ENCODE measurements at regions not wholly inside any gene's neighbourhood (a gene's known extent, or its start where the extent isn't known, plus 50 kb on each side); places are given as distances from the start of the nearest gene placed in this dataset.

DNA sequence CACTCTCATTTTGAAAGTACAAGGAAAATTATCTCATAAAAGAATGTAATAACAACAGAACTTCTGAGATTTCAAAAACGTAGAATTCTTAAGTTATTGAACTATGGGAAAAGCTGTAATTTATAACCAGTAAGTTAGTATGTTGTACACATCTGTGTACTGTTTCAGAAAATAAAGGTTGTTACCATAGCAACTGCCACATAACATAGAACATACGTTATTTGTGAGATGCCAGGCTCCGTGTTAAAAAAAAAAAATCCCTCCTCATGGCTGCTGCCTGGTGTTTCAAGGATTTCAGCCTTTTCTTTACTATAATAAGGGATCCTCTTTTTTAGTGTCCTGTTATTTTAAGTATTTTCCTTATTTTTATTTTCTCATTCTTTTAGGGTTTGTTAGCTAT lies 79.5 kb downstream of the RWDD3 start (continued):
- TF ChIP-seq ZNF18 (tag by site-specific recombination; IDR thresholded peaks at IDR 0.05) (no peak), SP7 (tag by site-specific recombination; IDR thresholded peaks at IDR 0.05) (no peak), ZNF274 (IDR thresholded peaks at IDR 0.05; ENCODE audit: low read length) (no peak), ZNF274 (tag by site-specific recombination; IDR thresholded peaks at IDR 0.05; ENCODE audit: borderline replicate concordance) (no peak), ZNF837 (tag by site-specific recombination; IDR thresholded peaks at IDR 0.05) (no peak), ZNF76 (tag by site-specific recombination; IDR thresholded peaks at IDR 0.05; ENCODE audit: borderline replicate concordance, low read depth) (no peak), ZNF792 (tag by site-specific recombination; IDR thresholded peaks at IDR 0.05) (no peak), ZNF311 (tag by site-specific recombination; IDR thresholded peaks at IDR 0.05; ENCODE audit: borderline replicate concordance) (no peak), INSM2 (tag by site-specific recombination; IDR thresholded peaks at IDR 0.05) (no peak), ZNF302 (tag by site-specific recombination; IDR thresholded peaks at IDR 0.05; ENCODE audit: low read depth) (no peak), ZFP3 (tag by site-specific recombination; IDR thresholded peaks at IDR 0.05; ENCODE audit: low read depth) (no peak), ZNF324 (tag by site-specific recombination; IDR thresholded peaks at IDR 0.05) (no peak), GLIS1 (tag by site-specific recombination; IDR thresholded peaks at IDR 0.05) (no peak)
- TF ChIP-seq, protein P1, sequence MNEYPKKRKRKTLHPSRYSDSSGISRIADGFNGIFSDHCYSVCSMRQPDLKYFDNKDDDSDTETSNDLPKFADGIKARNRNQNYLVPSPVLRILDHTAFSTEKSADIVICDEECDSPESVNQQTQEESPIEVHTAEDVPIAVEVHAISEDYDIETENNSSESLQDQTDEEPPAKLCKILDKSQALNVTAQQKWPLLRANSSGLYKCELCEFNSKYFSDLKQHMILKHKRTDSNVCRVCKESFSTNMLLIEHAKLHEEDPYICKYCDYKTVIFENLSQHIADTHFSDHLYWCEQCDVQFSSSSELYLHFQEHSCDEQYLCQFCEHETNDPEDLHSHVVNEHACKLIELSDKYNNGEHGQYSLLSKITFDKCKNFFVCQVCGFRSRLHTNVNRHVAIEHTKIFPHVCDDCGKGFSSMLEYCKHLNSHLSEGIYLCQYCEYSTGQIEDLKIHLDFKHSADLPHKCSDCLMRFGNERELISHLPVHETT (tag by site-specific recombination; IDR thresholded peaks at IDR 0.05): no peak

GRCh38 chr1:95321531-95321930 lies 87.5 kb downstream of the RWDD3 start:
- Histone ChIP-seq H3K4me3 (ENCODE audit: low read depth, low read length) (no peak overlapping the region), H3K9me3 (ENCODE audit: control insufficient read depth, insufficient read depth, low read depth, low read length) (no peaks in the 10 kb centered on the region), H3K4me1 (ENCODE audit: control insufficient read depth, insufficient read depth, low read length) (no peaks in the 10 kb centered on the region), H3K27ac (ENCODE audit: extremely low read depth, low read depth, low read length) (no peak overlapping the region), H3K36me3 (ENCODE audit: control insufficient read depth in 2 of 2, insufficient read depth in 1 of 2, low read length in 2 of 2) (no peaks in the 10 kb centered on the region)
- CTCF ChIA-PET: no interaction called here
- POLR2A ChIA-PET: interaction anchor here (0.6 kb wide), 1 partner anchor 922 kb away, joined by 5 read pairs; no protein-coding TSS in a partner anchor
- TF ChIP-seq ZNF830 (tag by site-specific recombination; IDR thresholded peaks at IDR 0.05; ENCODE audit: low read depth) (no peak), ZNF707 (tag by site-specific recombination; IDR thresholded peaks at IDR 0.05) (no peak), ZNF792 (tag by site-specific recombination; IDR thresholded peaks at IDR 0.05) (no peak), ZNF169 (tag by site-specific recombination; IDR thresholded peaks at IDR 0.05) (no peak), PRDM1 (tag by site-specific recombination; IDR thresholded peaks at IDR 0.05) (no peak), INSM2 (tag by site-specific recombination; IDR thresholded peaks at IDR 0.05) (no peak), ZNF292 (tag by site-specific recombination; IDR thresholded peaks at IDR 0.05; ENCODE audit: borderline replicate concordance, low read depth) (no peak), ZNF24 (tag by site-specific recombination; IDR thresholded peaks at IDR 0.05) (no peak), ZNF175 (tag by site-specific recombination; IDR thresholded peaks at IDR 0.05) (no peak), ZNF76 (tag by site-specific recombination; IDR thresholded peaks at IDR 0.05; ENCODE audit: borderline replicate concordance, low read depth) (no peak), KLF16 (tag by site-specific recombination; IDR thresholded peaks at IDR 0.05) (no peak), ZNF404 (tag by site-specific recombination; IDR thresholded peaks at IDR 0.05) (no peak), ZNF223 (tag by site-specific recombination; IDR thresholded peaks at IDR 0.05) (no peak), GLIS2 (tag by site-specific recombination; IDR thresholded peaks at IDR 0.05) (no peak), SP3 (tag by site-specific recombination; IDR thresholded peaks at IDR 0.05) (no peak)
- TF ChIP-seq, protein P2, sequence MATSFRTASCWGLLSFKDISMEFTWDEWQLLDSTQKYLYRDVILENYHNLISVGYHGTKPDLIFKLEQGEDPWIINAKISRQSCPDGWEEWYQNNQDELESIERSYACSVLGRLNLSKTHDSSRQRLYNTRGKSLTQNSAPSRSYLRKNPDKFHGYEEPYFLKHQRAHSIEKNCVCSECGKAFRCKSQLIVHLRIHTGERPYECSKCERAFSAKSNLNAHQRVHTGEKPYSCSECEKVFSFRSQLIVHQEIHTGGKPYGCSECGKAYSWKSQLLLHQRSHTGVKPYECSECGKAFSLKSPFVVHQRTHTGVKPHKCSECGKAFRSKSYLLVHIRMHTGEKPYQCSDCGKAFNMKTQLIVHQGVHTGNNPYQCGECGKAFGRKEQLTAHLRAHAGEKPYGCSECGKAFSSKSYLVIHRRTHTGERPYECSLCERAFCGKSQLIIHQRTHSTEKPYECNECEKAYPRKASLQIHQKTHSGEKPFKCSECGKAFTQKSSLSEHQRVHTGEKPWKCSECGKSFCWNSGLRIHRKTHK (tag by site-specific recombination; IDR thresholded peaks at IDR 0.05): no peak
- TF ChIP-seq, protein P3, sequence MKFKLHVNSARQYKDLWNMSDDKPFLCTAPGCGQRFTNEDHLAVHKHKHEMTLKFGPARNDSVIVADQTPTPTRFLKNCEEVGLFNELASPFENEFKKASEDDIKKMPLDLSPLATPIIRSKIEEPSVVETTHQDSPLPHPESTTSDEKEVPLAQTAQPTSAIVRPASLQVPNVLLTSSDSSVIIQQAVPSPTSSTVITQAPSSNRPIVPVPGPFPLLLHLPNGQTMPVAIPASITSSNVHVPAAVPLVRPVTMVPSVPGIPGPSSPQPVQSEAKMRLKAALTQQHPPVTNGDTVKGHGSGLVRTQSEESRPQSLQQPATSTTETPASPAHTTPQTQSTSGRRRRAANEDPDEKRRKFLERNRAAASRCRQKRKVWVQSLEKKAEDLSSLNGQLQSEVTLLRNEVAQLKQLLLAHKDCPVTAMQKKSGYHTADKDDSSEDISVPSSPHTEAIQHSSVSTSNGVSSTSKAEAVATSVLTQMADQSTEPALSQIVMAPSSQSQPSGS (tag by site-specific recombination; IDR thresholded peaks at IDR 0.05; ENCODE audit: low read depth): no peak

All from HEK293 (cell line).